VCaP (cell line): ENCODE measurements at regions not wholly inside any gene's neighbourhood (a gene's known extent, or its start where the extent isn't known, plus 50 kb on each side); places are given as distances from the start of the nearest gene placed in this dataset.

Experiments
- H3K27ac ChIP-seq: fragments of 450-650 bp; 2 replicates; pipeline ENCODE4 v1.5.1; 2017
- CTCF ChIP-seq: fragments of 450-650 bp; conservative IDR thresholded peaks from 2 replicates; pipeline ENCODE4 v1.5.1; 2017; ENCODE audit warnings: mild to moderate bottlenecking, moderate library complexity

- no peak for TF ChIP-seq CTCF
- H3K27ac ChIP-seq, result peak overlapping the region; percentile 29; the same call in 1 of the 2 replicates
Measured at GRCh38 chr3:115450036-115450435, 173.3 kb upstream of the GAP43 start.

DNA sequence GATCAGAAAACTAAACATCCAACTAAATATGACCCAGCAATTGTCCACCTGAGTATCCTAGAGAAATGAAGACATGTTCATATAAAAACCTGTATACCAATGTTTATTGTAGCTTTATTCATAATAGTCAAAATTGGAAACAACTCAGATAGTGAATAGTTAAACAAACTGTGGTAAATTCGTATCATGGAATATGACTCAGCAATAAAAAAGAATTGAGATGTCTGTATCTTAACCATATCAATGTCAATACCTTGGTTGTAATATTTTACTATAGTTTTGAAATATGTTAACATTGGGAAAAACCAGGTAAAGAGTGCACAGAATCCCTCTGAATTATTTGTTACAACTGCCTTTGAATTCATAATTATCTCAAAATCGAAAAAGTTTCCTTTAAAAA lies 159.3 kb upstream of the GAP43 start:
- H3K27ac ChIP-seq, result no peak overlapping the region
- no peak for TF ChIP-seq CTCF

- no peak for TF ChIP-seq CTCF
- no peak overlapping the region for H3K27ac ChIP-seq
Measured at GRCh38 chr3:115469649-115470048, 153.7 kb upstream of the GAP43 start.

- no peak overlapping the region for H3K27ac ChIP-seq
- TF ChIP-seq CTCF, result no peak
Measured at GRCh38 chr3:115470254-115470653, 153.1 kb upstream of the GAP43 start.

- no peak overlapping the region for H3K27ac ChIP-seq
- TF ChIP-seq CTCF, result no peak
Measured at GRCh38 chr3:115475178-115476041, 147.9 kb upstream of the GAP43 start.

GRCh38 chr3:115476472-115476871 lies 146.8 kb upstream of the GAP43 start:
- no peak for TF ChIP-seq CTCF

GRCh38 chr3:115478359-115478758 lies 145.0 kb upstream of the GAP43 start:
- no peak for TF ChIP-seq CTCF
- H3K27ac ChIP-seq, result no peak overlapping the region

More at GRCh38 chr3:115476472-115476871, 146.8 kb upstream of the GAP43 start:
- no peak overlapping the region for H3K27ac ChIP-seq
